WI38 (cell line): ENCODE measurements at regions not wholly inside any gene's neighbourhood (a gene's known extent, or its start where the extent isn't known, plus 50 kb on each side); places are given as distances from the start of the nearest gene placed in this dataset.

Source experiments
- H3K4me3 ChIP-seq: 2 replicates; pipeline ENCODE4 v1.5.1; 2011; ENCODE audit warnings: low read depth, mild to moderate bottlenecking, control low read depth, low read length
- CTCF ChIP-seq: IDR thresholded peaks from 2 replicates; pipeline ENCODE4 v1.5.1; 2012; ENCODE audit warnings: low read depth, mild to moderate bottlenecking, control low read depth, low read length

GRCh38 chr13:97074618-97075017 is 80.3 kb upstream of the OXGR1 start:
- no peak for TF ChIP-seq CTCF
- no peak overlapping the region for H3K4me3 ChIP-seq

DNA sequence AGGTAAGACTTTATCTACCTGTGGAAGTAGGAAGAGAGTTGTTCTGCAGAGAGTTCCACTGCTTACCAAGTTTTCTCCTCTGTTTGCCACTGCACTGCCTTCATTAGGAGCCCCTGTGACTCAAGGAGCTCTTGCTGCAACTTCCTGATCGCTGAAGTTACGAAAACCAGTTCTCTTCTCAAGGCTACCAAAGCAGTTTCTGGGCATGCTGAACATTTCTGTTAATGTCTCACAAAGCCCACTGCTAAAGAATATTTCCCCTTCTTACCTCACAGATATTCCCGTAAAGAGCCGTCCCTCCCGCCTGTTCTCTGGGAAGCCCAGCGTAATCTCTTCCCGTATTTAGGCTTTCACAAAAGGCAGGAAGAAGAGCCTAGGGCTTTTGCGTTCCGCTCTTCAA is 82.6 kb upstream of the OXGR1 start:
- no peak overlapping the region for H3K4me3 ChIP-seq
- TF ChIP-seq CTCF = no peak

DNA sequence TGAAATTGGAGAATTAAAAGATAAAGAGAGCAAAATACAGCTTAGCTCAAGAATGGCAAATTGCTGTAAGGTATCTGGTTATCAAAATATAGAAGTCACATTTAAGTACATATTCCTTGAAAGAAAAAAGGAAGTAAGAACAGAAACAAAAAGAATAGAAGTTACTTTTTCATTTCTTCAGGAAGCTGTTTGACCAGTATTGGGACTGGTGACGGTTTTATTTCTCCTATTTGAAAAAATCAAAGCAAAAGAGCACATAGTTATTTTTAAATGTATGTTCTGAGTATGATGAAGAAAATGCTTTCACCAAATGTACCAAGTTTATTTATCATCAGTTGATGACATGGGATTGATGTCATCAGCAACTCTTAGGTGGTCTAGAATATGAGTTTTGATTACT is 83.1 kb upstream of the OXGR1 start:
- no peak overlapping the region for H3K4me3 ChIP-seq

GRCh38 chr13:97079726-97080125 is 85.5 kb upstream of the OXGR1 start:
- no peak overlapping the region for H3K4me3 ChIP-seq
- TF ChIP-seq CTCF = no peak

More for the DNA sequence above, 83.1 kb upstream of the OXGR1 start:
- no peak for TF ChIP-seq CTCF

DNA sequence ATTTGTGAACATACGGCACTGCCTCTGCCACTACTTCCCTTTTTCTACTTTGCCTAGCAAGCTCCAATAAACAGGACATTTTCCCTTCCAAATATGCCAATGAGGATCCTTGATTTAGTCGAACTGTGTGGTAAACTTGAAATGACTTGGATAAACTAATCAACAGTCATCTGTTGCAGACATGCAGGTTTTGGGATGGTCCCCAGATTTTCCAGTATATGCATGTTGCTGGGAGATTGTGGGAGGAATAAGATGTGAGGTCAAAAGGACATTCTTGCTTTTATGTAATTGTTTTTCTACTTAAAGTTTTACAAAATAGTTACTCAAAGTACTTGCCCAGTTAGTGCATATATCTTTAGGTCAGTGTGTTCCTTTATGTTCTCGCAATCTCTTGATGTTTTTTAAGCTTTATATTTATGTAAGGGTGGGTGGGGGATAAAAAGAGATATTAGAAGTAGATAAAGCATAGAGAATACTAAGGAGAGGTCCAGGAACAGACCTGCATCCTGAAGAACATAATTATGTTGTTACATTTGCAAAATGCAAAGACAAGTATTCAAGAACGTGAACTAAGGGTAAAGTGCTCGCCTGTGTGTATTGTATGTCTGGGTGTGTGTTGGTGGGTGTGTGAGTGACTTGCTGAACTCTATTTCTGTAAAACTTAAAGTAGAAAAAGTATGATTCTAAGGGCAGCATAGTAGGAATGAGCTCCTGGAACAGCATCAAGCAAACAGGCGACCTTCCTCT is 88.4 kb upstream of the OXGR1 start:
- no peak for TF ChIP-seq CTCF
- no peak overlapping the region for H3K4me3 ChIP-seq

- H3K4me3 ChIP-seq = no peak overlapping the region
- TF ChIP-seq CTCF = no peak
Observed at GRCh38 chr13:97091196-97091595, 96.9 kb upstream of the OXGR1 start.

DNA sequence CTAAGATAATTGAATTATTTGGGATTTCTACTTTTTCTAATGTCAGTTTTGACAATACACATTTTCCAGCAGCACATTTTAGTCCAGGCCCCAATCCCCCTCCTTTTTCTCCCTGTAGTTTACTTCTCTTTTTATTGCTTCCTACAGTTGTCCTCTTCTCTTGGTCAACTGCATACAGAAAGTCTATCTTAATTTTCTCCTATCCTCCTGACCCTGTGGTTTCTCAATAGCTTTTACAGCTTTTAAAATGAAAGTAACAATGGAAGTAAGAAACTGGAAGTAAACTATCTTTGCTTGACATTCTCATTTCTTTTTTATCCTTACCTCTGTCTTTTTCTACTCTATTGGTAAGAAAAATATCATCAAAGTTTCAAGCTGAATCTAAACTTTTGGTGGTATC is 106.5 kb upstream of the OXGR1 start:
- no peak overlapping the region for H3K4me3 ChIP-seq
- TF ChIP-seq CTCF = no peak
